Stomach (tissue), 4 donors: ENCODE measurements at regions not wholly inside any gene's neighbourhood (a gene's known extent, or its start where the extent isn't known, plus 50 kb on each side); places are given as distances from the start of the nearest gene placed in this dataset.

Experiments used
- POLR2A ChIP-seq, 4 donors: fragments of 450-650 bp; IDR thresholded peaks; one replicate each; pipeline ENCODE4 v1.6.1; 2016; ENCODE audit warnings: antibody characterized with exemption in 4 of 4, control low read depth in 2 of 4, mild to moderate bottlenecking in 1 of 4, moderate library complexity in 1 of 4
- TF ChIP-seq, protein P1 (sequence below), 7 experiments: fragments of 450-650 bp in 4 of 7; fragments of 200-600 bp in 3 of 7; sonication (generic) in 3 of 7; IDR thresholded peaks; one replicate each; pipeline ENCODE4 v1.5.1; 2016 to 2019; ENCODE audit warnings: antibody characterized with exemption in 7 of 7, control low read depth in 2 of 7, mild to moderate bottlenecking in 1 of 7

DNA sequence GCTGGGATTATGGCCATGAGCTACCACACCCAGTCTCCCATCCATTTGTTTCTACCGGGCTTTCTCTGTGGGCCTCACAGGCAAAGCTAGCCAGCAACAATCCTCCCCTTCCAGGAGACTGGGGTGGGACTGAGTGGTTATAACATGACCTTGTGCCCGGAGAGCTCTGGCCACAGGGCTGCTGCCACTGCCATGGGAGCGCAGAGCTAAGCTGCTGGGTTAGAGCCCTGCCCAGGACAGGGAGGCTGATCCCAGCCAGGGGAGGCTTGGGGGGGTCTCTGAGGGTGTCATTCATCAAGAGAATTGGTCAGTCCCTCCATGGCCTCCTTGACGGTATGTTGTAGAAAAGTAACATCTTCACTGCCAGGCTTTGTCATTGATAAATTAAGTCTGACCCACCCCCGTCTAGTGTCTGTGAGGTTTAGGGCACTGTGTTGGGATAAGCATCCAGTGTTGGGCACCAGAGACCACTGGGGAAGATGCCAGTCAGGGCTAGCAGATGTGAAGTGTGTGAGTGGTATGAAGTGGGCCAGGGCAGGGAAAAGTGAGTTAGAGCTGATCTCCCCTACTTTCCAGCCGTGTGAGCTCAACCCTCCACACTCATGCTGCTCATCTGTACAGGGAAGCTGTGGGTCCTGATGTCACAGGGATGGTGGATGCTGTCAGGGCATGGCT lies 368.4 kb upstream of the HS6ST1 start:
- TF ChIP-seq, protein P1, sequence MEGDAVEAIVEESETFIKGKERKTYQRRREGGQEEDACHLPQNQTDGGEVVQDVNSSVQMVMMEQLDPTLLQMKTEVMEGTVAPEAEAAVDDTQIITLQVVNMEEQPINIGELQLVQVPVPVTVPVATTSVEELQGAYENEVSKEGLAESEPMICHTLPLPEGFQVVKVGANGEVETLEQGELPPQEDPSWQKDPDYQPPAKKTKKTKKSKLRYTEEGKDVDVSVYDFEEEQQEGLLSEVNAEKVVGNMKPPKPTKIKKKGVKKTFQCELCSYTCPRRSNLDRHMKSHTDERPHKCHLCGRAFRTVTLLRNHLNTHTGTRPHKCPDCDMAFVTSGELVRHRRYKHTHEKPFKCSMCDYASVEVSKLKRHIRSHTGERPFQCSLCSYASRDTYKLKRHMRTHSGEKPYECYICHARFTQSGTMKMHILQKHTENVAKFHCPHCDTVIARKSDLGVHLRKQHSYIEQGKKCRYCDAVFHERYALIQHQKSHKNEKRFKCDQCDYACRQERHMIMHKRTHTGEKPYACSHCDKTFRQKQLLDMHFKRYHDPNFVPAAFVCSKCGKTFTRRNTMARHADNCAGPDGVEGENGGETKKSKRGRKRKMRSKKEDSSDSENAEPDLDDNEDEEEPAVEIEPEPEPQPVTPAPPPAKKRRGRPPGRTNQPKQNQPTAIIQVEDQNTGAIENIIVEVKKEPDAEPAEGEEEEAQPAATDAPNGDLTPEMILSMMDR (IDR thresholded peaks at IDR 0.05): no peak
- no peak for TF ChIP-seq POLR2A (IDR thresholded peaks at IDR 0.05)
